ENCODE measurements at regions not wholly inside any gene's neighbourhood (a gene's known extent, or its start where the extent isn't known, plus 50 kb on each side); places are given as distances from the start of the nearest gene placed in this dataset.
A peak's percentile ranks its signal among the peaks of the same experiment; 100 is the strongest.

GRCh38 chr2:176466918-176467452, 197.7 kb downstream of the MTX2 start:
- H3K4me3 ChIP-seq (ENCODE audit: low read depth, low read length): peak overlapping the region; percentile 15
- TF ChIP-seq CTCF (conservative IDR thresholded peaks at IDR 0.05; ENCODE audit: low read depth, low read length): no peak
- DNase-seq (ENCODE audit: low read depth): peak; percentile 73

- TF ChIP-seq CTCF (conservative IDR thresholded peaks at IDR 0.05; ENCODE audit: low read depth, low read length): no peak
- no peak for DNase-seq (ENCODE audit: low read depth)
- H3K4me3 ChIP-seq (ENCODE audit: low read depth, low read length): no peak overlapping the region
These were observed 198.4 kb downstream of the MTX2 start for GRCh38 chr2:176467595-176467994.

GRCh38 chr2:176468457-176469113, 199.3 kb downstream of the MTX2 start:
- H3K4me3 ChIP-seq (ENCODE audit: low read depth, low read length): no peak overlapping the region
- no peak for DNase-seq (ENCODE audit: low read depth)
- TF ChIP-seq CTCF (conservative IDR thresholded peaks at IDR 0.05; ENCODE audit: low read depth, low read length): no peak

- no peak for TF ChIP-seq CTCF (conservative IDR thresholded peaks at IDR 0.05; ENCODE audit: low read depth, low read length)
- DNase-seq (ENCODE audit: low read depth): no peak
These were observed 201.5 kb downstream of the MTX2 start for GRCh38 chr2:176470713-176471112.

GRCh38 chr2:176471949-176472348, 202.7 kb downstream of the MTX2 start:
- no peak overlapping the region for H3K4me3 ChIP-seq (ENCODE audit: low read depth, low read length)
- TF ChIP-seq CTCF (conservative IDR thresholded peaks at IDR 0.05; ENCODE audit: low read depth, low read length): no peak
- DNase-seq (ENCODE audit: low read depth): no peak

More at GRCh38 chr2:176470713-176471112, 201.5 kb downstream of the MTX2 start:
- H3K4me3 ChIP-seq (ENCODE audit: low read depth, low read length): no peak overlapping the region

GRCh38 chr2:176473177-176473576, 203.9 kb downstream of the MTX2 start:
- H3K4me3 ChIP-seq (ENCODE audit: low read depth, low read length): peak overlapping the region; percentile 45
- DNase-seq (ENCODE audit: low read depth): no peak
- TF ChIP-seq CTCF (conservative IDR thresholded peaks at IDR 0.05; ENCODE audit: low read depth, low read length): no peak

- no peak for DNase-seq (ENCODE audit: low read depth)
- H3K4me3 ChIP-seq (ENCODE audit: low read depth, low read length): no peak overlapping the region
- no peak for TF ChIP-seq CTCF (conservative IDR thresholded peaks at IDR 0.05; ENCODE audit: low read depth, low read length)
These were observed 204.6 kb downstream of the MTX2 start for GRCh38 chr2:176473851-176474250.

Measured in epithelial cell of proximal tubule (primary cell).